ENCODE measurements at regions not wholly inside any gene's neighbourhood (a gene's known extent, or its start where the extent isn't known, plus 50 kb on each side); places are given as distances from the start of the nearest gene placed in this dataset.

DNA sequence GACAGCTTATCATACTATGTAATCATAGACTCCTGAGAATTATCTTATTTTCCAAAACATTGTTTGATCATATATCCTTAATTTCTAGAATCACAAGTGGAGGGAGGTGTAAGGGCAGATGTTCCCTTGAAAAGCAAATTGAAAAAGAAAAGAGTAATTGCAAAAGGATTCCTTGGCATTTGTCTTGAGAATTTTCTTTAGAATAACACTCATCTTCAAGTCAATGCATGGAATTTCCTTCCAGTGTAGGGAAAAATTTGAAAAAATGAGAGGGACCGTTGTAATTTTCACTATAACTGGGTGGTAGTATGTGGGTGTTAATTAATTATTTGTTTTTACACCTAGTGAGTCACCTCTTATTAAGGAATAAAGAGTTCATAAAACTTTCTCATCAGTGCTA, 724.6 kb upstream of the ADAMTS5 start:
- no peaks in the 10 kb centered on the region for H3K36me3 ChIP-seq
- no peak overlapping the region for H3K4me2 ChIP-seq
- no peak for TF ChIP-seq Cebpa-rat (IDR thresholded peaks at IDR 0.05)
- H3K27ac ChIP-seq = no peak overlapping the region
- no peaks in the 10 kb centered on the region for H3K4me1 ChIP-seq
- no peaks in the 10 kb centered on the region for H4K20me1 ChIP-seq
- H3K27me3 ChIP-seq = no peaks in the 10 kb centered on the region
- no peak overlapping the region for H3K9ac ChIP-seq
- H3K9me3 ChIP-seq = 0 out of 2 replicates have a peak, but pooled peaks cover 4% of the 10 kb centered on the region
- no peak overlapping the region for H3K4me3 ChIP-seq

DNA sequence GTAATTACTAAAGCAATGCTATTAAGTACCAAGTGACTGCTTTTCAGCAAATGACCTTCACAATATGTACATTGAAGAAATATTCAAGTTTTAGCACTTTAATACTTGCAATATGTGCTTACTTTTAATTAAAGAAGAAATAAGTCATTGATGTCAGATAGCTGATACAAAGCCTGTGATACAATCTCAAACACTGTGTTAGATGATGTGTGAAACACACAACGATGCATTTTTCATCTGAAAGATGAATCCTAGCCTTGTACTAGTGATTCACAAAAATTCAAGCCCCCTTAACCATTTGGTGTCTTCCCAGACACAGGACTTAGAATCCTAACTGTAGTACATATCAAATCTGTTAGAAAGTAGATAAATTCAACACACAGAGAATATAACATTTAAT, 724.1 kb upstream of the ADAMTS5 start:
- Histone ChIP-seq H3K9me3 (0 out of 2 replicates have a peak, but pooled peaks cover 4% of the 10 kb centered on the region), H4K20me1 (no peaks in the 10 kb centered on the region), H3K4me1 (no peaks in the 10 kb centered on the region), H3K27ac (no peak overlapping the region), H3K36me3 (no peaks in the 10 kb centered on the region), H3K9ac (no peak overlapping the region), H3K4me3 (no peak overlapping the region), H3K27me3 (no peaks in the 10 kb centered on the region), H3K4me2 (no peak overlapping the region)
- TF ChIP-seq Cebpa-rat (IDR thresholded peaks at IDR 0.05) = no peak

DNA sequence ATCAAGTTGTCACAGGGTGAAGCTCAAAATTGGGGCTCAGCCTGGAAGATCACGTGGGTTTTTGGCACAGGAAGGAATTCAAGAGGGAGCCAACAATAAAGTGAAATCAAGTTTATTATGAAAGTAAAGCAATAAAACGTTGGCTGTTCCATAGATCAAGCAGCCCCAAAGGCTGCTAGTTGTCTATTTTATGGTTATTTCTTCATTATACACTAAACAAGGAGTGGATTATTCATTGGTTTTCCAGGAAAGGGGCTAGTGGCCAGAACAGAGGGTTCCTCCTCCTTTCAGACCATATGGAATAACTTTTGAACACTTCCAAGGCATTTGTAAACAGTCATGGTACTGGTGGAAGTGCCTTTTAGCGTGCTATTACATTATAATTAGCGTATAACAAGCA, 723.5 kb upstream of the ADAMTS5 start:
- no peak overlapping the region for H3K4me2 ChIP-seq
- no peak overlapping the region for H3K4me3 ChIP-seq
- no peak for TF ChIP-seq Cebpa-rat (IDR thresholded peaks at IDR 0.05)
- H4K20me1 ChIP-seq = no peaks in the 10 kb centered on the region
- no peaks in the 10 kb centered on the region for H3K36me3 ChIP-seq
- H3K9ac ChIP-seq = no peak overlapping the region
- no peaks in the 10 kb centered on the region for H3K27me3 ChIP-seq
- H3K4me1 ChIP-seq = no peaks in the 10 kb centered on the region
- 0 out of 2 replicates have a peak, but pooled peaks cover 4% of the 10 kb centered on the region for H3K9me3 ChIP-seq
- no peak overlapping the region for H3K27ac ChIP-seq

DNA sequence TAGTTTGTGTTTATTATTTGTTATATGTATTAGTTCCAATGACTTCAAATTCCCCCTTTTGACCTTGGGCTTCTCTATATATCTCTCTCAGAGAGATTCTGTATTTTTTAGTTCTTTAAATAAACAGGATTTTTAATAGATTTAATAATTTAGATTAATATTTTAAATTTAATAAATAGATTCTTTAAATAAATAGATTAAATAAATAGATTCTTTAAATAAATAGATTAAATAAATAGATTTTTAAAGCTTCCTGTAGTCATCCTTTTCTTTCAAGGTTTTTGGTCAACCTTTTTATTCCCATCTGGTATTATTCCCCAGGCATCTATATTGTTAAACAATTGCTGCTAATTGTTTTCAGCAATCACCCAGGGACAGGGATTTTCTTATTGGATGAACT, 721.9 kb upstream of the ADAMTS5 start:
- no peak overlapping the region for H3K4me3 ChIP-seq
- H3K4me2 ChIP-seq = no peak overlapping the region
- no peaks in the 10 kb centered on the region for H3K4me1 ChIP-seq
- H3K36me3 ChIP-seq = no peaks in the 10 kb centered on the region
- TF ChIP-seq Cebpa-rat (IDR thresholded peaks at IDR 0.05) = no peak
- H3K27me3 ChIP-seq = no peaks in the 10 kb centered on the region
- H4K20me1 ChIP-seq = no peaks in the 10 kb centered on the region
- H3K9me3 ChIP-seq = 0 out of 2 replicates have a peak, but pooled peaks cover 4% of the 10 kb centered on the region
- H3K9ac ChIP-seq = no peak overlapping the region
- H3K27ac ChIP-seq = no peak overlapping the region

DNA sequence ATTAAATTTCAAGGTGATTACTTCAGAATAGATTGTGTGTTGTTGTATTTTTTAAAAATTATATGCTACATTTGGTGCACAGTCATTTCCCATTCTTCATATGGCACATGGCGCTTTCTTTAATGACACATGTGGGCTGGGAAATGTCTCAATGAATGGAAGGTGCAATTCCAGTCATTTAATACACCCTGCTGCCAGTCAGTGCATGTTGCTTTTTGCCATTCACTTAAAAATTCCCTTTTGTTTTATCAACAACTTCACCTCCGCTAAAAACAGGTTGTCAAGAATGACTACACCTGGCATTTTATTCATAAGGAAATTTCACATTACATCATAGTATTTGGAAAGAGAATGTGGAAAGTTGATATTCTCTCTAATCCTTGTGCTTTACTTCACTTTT, 716.4 kb upstream of the ADAMTS5 start:
- no peak overlapping the region for H3K27ac ChIP-seq
- no peak overlapping the region for H3K4me2 ChIP-seq
- H3K9ac ChIP-seq = no peak overlapping the region
- H3K4me3 ChIP-seq = no peak overlapping the region
- no peaks in the 10 kb centered on the region for H3K4me1 ChIP-seq
- H3K27me3 ChIP-seq = no peaks in the 10 kb centered on the region
- no peaks in the 10 kb centered on the region for H4K20me1 ChIP-seq
- H3K9me3 ChIP-seq = peaks cover 6% of the 10 kb centered on the region; the same call in 1 of the 2 replicates
- H3K36me3 ChIP-seq = no peaks in the 10 kb centered on the region
- TF ChIP-seq Cebpa-rat (IDR thresholded peaks at IDR 0.05) = no peak

DNA sequence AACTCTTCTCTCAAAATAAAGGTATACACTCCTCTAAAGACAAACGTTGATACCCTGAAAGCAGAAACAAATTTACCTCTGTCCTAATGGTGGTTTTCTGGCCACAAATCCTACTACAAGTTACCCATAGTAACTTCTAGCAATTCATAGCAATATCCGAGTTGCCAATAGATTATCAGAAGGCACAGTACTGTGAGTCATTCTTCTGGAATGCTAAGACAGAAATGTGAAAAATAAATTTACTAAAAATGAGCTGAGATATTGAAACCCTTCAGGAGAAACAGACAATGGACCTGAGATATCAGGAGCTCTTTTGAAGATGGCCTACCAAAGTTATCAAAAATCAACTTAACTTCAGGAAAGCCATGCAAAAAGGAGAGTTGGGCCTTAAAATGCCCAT, 715.0 kb upstream of the ADAMTS5 start:
- Histone ChIP-seq H3K4me2 (no peak overlapping the region), H3K36me3 (no peaks in the 10 kb centered on the region), H3K27ac (no peak overlapping the region), H3K9ac (no peak overlapping the region), H4K20me1 (no peaks in the 10 kb centered on the region), H3K4me1 (no peaks in the 10 kb centered on the region), H3K9me3 (peaks cover 6% of the 10 kb centered on the region; the same call in 1 of the 2 replicates), H3K4me3 (no peak overlapping the region), H3K27me3 (no peaks in the 10 kb centered on the region)
- no peak for TF ChIP-seq Cebpa-rat (IDR thresholded peaks at IDR 0.05)

DNA sequence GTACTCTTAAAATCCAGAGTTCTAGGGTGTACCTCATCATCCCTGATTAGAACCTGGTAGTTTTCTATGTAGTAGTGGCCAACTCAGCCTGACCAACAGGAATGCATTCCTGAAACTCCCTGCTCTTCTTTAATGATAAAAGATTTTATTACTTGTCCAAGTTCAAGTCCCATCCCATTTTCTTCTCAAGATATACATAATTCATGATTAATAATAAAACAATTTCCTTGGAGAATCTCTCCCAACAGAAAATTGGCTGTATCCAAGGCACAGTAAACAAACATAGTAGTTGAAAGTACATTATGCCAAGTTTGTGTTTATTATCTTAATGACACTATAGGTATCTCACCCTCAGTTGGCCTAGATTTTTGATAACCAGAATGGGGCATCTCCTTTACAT, 714.1 kb upstream of the ADAMTS5 start:
- H3K27ac ChIP-seq = no peak overlapping the region

DNA sequence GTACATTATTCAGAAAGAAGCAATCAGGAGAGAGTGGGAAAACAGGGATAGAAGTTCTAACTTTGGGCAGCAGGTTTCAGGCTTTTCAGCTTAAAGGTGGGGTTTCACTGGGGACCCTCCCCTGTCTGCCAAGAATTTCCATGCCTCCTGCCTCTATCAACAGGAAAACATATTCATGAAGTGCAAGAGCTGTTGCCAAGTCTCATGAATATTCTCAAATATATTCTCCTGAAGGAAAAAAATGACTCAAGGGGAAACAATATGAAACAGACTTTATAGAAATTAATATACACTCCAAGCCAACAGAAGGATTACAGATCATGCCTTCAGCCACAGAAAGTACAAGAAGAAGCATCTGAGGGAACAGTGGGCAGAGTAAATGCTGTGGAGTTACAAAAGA, 713.3 kb upstream of the ADAMTS5 start:
- Histone ChIP-seq H3K9me3 (peaks cover 6% of the 10 kb centered on the region; the same call in 1 of the 2 replicates), H3K36me3 (no peaks in the 10 kb centered on the region), H3K4me2 (no peak overlapping the region), H3K4me1 (no peaks in the 10 kb centered on the region), H3K4me3 (no peak overlapping the region), H3K9ac (no peak overlapping the region), H4K20me1 (no peaks in the 10 kb centered on the region), H3K27ac (no peak overlapping the region), H3K27me3 (no peaks in the 10 kb centered on the region)
- TF ChIP-seq Cebpa-rat (IDR thresholded peaks at IDR 0.05) = no peak

More for the DNA sequence above, 714.1 kb upstream of the ADAMTS5 start:
- no peak overlapping the region for H3K4me3 ChIP-seq
- H3K36me3 ChIP-seq = no peaks in the 10 kb centered on the region
- H3K9ac ChIP-seq = no peak overlapping the region
- H3K9me3 ChIP-seq = peaks cover 6% of the 10 kb centered on the region; the same call in 1 of the 2 replicates
- H4K20me1 ChIP-seq = no peaks in the 10 kb centered on the region
- TF ChIP-seq Cebpa-rat (IDR thresholded peaks at IDR 0.05) = no peak
- no peaks in the 10 kb centered on the region for H3K27me3 ChIP-seq
- no peaks in the 10 kb centered on the region for H3K4me1 ChIP-seq
- H3K4me2 ChIP-seq = no peak overlapping the region

DNA sequence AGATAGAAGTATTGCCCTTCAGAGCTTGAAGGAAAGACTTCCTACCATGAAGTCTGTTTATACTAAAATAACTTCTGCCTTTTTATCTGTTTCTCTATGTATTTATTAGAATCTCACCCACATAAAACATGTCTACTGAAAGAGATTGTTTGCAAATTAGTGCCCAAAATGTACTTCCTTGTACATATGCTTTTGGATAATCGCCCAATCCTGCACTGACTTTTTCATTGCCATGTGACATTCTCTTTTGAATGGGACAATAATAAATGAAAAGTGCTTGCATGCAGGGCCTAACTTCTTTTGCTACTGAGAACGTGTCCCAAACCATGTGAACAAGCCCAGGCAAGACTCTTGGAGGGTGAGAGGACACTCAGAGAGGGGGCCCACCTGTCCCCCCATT, 711.6 kb upstream of the ADAMTS5 start:
- no peaks in the 10 kb centered on the region for H3K27me3 ChIP-seq
- no peak overlapping the region for H3K4me3 ChIP-seq
- no peaks in the 10 kb centered on the region for H3K36me3 ChIP-seq
- H3K9ac ChIP-seq = no peak overlapping the region
- no peaks in the 10 kb centered on the region for H4K20me1 ChIP-seq
- no peaks in the 10 kb centered on the region for H3K4me1 ChIP-seq
- peaks cover 6% of the 10 kb centered on the region; the same call in 1 of the 2 replicates for H3K9me3 ChIP-seq
- H3K27ac ChIP-seq = no peak overlapping the region
- no peak overlapping the region for H3K4me2 ChIP-seq
- TF ChIP-seq Cebpa-rat (IDR thresholded peaks at IDR 0.05) = no peak

DNA sequence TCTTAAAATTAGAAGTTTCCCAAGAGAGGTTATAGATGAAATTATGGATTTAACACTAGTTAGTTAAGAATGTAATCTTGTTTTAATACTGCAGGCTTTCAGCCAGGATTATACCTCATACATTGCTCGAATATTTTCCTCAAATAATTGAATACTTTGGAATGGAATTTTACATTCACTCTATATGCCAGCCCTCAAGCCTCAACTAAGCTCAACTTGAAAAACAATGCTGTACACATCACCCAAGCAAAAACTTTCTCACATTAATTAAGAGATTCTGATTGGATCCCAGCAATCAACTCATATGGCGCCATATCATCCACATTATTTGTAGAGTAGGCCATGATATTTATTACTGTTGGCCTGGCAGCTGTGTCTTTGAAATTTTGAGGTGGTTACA, 710.7 kb upstream of the ADAMTS5 start:
- Histone ChIP-seq H3K9ac (no peak overlapping the region), H3K4me2 (no peak overlapping the region), H4K20me1 (no peaks in the 10 kb centered on the region), H3K36me3 (no peaks in the 10 kb centered on the region), H3K9me3 (peaks cover 6% of the 10 kb centered on the region; the same call in 1 of the 2 replicates), H3K4me3 (no peak overlapping the region), H3K27ac (no peak overlapping the region), H3K27me3 (no peaks in the 10 kb centered on the region), H3K4me1 (no peaks in the 10 kb centered on the region)
- TF ChIP-seq Cebpa-rat (IDR thresholded peaks at IDR 0.05) = no peak

DNA sequence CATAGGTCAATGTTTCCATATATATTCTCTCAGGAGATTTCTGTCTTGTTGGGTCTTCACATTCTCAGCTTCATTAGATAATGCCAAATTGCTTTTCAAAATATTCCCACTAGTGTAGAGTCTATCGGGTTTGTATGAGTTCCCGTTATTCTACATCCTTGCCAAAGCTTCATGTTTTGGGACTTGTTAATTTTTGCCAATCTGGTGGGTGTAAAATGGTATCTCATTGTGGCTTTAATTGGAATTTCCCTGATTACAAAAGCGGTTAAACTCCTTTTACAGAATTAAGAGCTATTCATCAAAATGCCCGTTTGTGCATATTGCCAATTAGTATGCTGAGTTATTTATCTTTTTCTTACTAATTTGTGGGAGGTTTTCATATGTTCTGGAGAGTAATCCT, 708.4 kb upstream of the ADAMTS5 start:
- no peak overlapping the region for H3K9ac ChIP-seq
- H3K9me3 ChIP-seq = peaks cover 6% of the 10 kb centered on the region; the same call in 1 of the 2 replicates
- no peak overlapping the region for H3K4me2 ChIP-seq
- H3K36me3 ChIP-seq = no peaks in the 10 kb centered on the region
- H4K20me1 ChIP-seq = no peaks in the 10 kb centered on the region
- no peaks in the 10 kb centered on the region for H3K4me1 ChIP-seq
- H3K27ac ChIP-seq = no peak overlapping the region
- H3K27me3 ChIP-seq = no peaks in the 10 kb centered on the region
- no peak overlapping the region for H3K4me3 ChIP-seq
- TF ChIP-seq Cebpa-rat (IDR thresholded peaks at IDR 0.05) = no peak

All from BLaER1 (cell line).